HG03159 (cell line): ENCODE measurements at regions not wholly inside any gene's neighbourhood (a gene's known extent, or its start where the extent isn't known, plus 50 kb on each side); places are given as distances from the start of the nearest gene placed in this dataset.
"Not testable (repeated sequence)": the region's sequence is repeated elsewhere in the genome, so short reads cannot be mapped to it uniquely, and the experiment has no call there.

ENCODE experiments used
- ATAC-seq: cut with Tn5 transposase; IDR thresholded peaks from one replicate; pipeline ENCODE4 v1.9.1; 2021; ENCODE audit warnings: mild to moderate bottlenecking, moderate library complexity; ENCODE audit not compliant: unreplicated experiment

DNA sequence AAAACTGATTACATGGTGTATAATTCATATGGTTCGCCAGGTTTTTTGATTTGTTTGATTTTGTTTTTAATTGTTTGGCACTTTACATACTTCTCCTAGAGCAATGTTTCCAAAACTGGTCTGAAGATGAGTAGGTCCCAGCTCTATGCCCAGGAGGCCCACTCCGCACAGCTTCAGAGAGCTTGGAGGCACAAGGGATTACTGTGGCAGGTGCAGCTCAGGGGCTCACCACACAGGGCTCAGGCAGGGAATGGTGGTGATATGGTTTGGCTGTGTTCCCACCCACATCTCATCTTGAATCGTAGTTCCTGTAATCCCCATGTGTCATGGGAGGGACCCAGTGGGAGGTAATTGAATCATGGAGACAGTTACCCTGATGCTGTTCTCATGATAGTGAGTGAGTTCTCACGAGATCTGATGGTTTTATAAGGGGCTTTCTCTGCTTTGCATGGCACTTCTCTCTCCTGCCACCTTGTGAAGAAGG, 296.6 kb downstream of the MED10 start:
- ATAC-seq, result no peak

DNA sequence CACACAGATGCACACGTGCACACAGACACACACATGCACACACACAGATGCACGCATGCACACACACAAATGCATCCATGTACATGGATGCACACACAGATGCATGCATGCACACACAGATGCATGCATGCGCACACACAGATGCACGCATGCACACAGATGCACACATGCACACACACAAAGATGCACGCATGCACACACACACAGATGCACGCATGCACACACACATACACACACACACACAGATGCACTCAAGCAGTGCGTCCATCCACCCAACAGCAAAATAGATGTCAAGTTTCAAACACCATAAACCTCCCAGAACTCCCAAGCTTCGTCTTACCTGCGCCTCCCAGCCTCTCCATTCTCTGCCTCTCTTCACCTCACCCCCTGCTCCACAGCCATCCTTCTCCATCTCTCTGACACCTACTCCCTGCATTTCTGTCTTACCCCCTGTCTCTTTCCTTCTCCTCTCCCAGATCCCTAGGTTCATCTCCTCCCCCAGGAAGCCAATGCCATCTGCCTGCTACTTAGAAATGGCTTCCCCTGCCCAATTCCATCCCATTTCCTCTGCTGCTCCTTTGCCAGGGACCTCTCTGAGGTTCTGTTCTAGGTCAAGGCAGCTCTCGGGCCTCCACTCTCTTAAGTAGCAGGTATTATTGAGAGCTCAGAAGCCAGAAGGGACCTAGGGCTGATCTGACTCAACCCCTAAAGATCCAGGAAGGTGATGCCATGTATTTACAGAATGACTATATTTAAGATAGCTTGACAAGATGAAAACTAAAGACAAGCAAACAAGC, 297.2 kb downstream of the MED10 start:
- ATAC-seq, result no peak

DNA sequence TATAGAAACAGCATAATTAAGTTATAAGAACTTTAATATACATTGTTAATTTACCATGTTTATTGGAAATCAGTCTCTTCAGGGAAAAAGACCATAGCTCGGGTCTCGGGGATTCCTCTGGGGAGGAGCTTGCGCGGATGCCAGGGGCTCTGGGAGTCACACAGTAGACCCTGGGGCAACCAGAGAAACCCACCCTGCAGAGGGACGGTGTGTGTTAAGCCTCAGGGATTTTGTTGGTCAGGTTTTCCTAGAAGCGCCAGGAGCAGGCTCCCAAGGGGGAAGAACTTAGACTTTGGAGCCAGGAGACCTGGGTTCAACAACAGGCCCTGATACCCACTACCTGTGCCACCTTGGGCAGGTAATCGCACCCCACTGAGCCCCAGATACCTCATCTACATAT, 297.9 kb downstream of the MED10 start:
- ATAC-seq, result no peak

DNA sequence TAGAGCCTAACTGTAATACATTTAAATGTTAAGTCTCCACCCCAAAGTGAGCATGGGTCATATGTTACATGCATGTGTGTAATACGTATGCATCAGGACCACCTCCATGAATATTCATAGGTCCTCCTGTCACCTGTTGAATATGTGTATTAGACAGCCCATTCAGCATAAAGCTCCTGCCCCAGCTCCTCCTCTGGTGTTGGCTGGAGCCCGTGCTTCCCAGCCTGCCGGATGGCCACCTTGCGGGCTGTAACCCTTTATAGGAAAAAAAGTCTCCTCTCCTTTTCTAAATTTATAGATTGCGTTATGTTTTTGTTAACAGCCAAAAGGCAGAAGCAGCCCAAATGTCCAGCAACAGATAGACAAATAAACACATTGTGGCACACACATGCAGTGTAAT, 299.5 kb downstream of the MED10 start:
- no peak for ATAC-seq

DNA sequence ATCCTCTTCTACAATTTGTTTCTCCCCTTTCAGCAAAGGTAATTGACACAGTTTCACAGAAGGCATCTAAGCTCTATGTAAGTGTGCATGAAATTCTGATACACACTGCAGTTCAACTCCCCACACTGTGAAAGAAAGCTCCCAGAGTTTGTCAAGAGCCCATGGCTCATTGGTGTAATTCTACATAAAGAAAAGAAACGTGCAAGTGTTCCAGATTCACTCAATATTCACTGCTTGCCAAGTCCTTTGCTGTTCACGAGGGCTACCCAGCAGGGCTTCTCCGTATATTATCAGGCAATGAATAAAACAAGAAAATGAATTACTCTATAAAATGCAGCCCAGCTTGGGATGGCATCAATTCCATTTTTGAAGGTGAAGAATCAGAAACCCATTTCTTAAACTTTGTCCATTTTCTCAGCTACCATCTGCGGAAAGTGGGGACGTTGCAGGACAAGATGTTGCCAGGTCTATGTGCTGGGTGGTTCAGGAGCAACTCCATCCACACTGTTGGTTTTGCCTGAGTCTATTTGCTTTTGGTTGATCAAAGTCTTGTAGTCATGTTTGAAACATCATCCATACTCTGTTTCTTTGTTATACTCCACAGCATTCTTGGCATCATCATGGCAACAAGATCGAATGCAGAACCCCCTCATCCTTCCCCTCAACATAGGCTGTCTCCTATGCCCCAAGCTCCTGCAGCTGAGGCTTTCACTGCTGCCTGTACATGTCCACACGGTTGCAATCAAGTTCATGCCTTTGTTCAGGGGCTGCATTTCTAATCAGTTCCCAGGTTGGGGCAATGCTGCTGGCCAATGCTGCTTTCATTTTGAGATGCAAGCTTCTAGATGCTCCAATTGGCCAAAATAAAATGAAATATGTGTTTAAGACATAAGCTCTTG, 301.8 kb downstream of the MED10 start:
- ATAC-seq, result no peak

DNA sequence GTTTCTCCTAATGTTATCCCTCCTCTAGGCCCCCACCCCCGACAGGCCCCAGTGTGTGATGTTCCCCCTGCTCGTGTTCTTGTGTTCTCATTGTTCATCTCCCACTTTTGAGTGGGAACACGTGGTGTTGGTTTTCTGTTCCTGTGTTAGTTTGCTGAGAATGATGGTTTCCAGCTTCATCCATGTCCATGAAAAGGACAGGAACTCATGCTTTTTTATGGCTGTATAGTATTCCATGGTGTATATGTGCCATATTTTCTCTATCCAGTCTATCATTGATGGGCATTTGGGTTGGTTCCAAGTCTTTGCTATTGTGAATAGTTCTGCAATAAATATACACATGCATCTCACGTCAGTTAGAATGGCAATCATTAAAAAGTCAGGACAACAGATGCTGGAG, 305.9 kb downstream of the MED10 start:
- not testable (repeated sequence) for ATAC-seq

DNA sequence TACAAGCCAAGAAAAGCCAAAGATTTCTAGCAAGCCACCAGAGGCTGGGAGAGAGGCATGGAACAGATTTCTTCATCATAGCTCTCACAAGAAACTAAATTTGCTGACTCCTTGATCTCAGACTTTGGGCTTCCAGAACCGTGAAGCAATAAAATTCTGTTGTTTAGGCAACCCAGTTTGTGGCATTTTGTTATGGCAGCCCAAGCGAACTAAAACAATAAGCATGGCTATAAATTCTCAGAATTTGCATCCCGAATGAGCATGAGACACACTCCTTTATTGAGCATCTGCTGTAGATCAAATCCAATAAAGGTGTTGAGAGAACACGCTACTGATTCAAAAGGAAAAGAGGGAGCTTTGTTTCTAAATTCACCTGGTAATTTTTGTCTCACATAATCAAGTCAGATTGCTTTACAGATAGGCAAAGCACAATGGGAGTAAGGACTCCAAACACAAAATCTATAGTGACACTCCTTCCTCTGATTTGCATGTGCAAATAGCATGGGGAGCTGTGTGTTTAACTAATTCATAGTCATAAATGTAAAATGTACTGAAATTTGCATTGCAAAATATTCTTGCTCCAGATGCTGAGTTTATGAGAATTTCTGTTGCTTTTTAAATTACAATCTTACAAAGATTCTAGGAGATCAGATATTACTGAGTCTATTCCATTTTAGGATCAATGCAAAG, 308.7 kb downstream of the MED10 start:
- ATAC-seq, result no peak

DNA sequence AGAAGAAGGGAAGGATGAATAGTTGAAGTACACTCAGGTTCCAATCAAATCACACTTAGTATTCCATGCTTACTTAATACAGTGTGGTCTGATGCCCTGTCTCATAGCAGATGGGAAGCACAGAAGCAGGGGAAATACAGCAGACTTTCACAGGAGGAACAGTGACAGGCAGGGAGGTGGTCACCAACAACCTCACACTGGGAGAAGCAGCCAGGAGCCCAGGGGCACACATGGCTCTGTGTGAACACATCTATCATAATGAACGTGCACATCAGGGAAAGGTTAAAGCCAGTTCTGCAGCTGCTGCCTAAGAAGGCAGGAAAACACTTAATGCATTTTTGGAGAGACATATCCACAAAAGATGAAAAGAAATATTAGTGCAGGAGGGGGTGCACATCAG, 312.3 kb downstream of the MED10 start:
- no peak for ATAC-seq

DNA sequence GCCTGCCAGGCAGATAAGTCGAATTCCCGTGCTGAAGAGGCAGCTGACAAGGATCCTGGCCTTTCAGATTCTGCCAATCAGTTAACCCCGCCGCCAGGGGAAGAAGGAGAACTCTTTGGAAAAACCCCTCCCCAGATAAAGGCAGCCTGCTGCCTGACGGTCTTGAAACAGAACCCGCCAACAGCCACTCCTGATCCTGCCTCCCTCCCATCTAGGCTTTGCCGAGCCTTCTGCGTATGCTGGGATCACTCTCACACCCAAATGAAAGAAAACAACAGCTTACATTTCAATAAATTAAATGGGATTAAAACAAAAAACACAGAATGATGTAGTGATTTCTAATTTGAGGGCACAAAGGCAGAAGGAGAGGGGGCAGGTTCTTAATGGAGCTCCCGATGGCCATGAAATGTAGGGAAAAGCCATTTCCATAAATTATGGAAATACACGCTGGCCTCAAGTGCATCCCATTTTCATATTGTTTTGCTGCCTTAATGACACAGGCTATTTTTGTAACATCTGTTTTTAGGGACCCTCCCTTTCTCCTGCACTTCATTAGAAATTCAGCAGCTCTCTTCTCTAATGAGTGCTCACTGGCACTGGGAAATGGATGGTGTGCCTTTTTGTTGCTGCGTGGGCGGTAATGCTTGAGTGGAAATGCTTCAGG, 319.1 kb downstream of the MED10 start:
- ATAC-seq, result no peak

DNA sequence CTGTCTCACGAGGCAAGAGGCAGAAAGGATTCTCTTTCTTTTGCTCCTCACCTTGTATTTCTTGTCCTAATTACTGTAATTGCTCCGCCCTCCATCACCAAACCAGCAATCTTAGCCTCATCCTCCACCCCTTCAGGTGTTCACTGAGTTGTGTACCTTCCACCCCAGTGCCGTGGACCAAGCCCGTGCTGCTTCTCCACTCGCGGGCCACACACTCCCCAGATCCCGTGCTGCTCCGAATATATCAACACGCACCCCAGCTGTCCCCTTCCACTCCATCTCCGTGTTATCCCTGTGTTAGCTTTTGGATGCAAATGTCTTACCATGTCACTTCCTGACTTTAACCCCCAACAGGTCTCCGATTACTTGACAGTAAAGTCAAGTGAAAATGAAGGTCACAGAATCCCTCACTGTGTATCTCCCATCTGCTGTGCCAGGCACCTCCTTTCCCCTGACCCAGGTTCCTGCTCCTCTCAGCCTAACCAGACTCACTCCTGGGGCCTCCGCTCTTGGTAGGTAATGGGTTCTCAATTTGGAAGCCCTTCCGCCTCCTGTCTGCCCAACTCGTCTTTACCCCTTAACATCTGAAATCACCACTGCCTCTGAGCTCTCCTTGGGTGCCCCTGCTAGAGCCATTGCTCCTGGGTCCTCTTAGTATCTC, 320.2 kb downstream of the MED10 start:
- no peak for ATAC-seq

DNA sequence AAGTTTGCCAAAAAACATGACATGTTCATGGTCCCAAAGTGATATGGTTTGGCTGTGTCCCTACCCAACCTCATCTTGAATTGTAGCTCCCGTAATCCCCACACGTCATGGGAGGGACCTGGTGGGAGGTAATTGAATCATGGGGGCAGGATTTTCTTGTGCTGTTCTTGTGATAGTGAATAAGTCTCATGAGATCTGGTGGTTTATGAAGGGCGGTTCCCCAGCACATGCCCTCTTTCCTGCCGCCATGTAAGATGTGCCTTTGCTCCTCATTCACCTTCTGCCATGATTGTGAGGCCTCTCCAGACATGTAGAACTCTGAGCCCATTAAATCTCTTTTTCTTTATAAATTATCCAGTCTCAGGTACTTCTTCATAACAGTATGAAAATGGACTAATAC, 322.1 kb downstream of the MED10 start:
- no peak for ATAC-seq

DNA sequence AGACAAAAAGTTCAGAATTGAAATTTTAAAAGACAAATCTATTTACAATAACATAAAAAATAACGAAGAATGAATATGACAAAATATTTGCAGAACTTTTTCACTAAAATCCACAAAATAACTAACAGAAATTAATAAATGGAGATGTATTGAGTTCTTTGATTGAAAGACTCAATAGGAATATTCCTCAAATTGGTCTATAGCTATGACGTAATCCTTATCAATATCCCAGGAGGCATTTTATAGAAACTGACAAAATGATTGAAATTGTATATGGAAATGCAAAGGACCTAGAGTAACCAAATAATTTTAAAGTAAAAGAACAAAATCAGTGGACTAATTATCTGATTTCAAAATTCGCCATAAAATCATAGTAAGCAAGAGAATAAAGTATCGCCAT, 328.7 kb downstream of the MED10 start:
- no peak for ATAC-seq

DNA sequence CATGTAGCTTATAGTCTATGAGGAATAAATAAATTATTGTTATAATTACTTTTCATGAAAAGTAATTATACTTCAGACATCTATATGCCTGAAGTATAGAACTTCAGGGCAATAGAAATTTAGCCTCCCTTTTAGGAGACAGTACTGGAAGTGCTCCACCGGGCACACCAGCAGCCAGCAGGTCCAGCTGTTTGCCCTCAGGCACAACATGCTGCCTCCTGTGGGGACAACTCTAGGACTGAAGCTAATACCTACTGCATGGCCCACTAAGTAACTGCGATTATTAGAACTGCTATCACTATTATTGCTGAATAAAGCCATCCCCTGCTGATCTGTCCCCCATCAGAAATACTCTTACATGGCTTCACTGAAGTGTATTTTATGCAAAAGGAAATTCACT, 329.6 kb downstream of the MED10 start:
- no peak for ATAC-seq

DNA sequence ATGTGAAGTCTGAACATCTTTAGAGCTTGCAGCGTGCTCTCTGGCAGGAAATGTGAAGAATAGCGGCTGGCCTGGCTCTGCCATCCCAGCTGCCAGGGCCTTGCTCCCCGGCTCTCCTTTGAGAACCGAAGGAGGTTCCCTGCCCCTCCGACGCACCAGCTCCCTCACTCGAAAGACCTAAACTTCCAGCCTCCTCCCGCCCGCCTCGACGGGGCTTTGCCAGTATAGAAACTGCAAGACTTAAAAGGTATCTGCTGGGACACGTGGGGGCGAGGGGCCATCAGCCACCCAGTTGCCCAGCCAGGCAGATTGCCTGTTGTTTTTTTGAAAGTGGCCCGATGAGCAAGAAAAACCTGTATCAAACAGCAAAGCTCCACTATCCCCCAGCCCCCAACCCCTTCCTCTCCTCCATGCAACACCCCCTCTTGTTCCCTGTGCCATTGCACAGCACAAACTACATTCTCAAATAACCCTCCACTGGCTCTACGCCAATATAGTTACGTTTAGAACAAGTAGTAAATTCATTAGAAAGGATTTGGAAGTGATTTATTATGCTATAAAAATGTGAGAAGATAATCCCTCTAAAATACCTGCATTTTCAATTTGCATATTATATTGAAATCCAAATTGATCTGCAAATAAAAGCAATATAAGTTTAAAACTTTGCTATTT, 331.9 kb downstream of the MED10 start:
- no peak for ATAC-seq

DNA sequence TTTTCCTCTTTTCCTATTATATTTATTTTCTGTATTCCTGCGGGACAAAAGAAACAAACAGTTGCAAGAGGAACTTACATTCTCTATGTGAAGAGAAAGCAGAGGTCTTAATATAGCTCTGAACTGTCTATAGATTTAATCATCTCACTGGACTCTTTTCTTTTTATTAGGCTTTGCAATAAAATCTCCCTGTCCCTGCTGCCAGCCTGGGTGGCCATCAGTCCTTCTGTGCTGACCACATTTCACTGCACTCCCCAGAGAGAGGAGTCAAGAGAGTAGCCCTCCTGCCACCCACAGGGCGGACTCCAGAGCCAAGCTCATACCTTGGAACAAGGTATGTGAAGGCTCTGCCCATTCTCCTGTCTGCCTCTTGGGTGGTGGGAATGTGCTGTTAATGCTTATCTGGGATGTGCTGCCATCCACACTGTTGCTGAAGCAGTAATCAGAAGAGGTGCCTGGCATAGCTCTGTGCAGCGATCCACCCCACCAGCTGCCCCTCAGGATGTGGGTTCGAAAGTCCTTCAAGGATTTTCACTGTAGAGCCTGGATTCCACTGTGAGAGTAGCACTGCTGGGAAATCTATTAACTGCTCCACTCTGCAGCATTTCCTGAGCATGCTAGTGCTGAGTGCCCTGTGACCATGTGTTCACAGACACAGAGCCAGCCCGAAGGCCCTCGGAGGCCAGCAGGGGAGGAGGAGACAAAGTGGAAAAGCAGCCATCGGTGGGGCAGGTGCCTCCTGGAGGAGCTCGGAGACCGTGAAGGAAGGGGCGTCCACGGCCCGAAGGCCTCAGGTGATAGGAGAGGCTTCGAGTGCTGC, 334.6 kb downstream of the MED10 start:
- no peak for ATAC-seq

DNA sequence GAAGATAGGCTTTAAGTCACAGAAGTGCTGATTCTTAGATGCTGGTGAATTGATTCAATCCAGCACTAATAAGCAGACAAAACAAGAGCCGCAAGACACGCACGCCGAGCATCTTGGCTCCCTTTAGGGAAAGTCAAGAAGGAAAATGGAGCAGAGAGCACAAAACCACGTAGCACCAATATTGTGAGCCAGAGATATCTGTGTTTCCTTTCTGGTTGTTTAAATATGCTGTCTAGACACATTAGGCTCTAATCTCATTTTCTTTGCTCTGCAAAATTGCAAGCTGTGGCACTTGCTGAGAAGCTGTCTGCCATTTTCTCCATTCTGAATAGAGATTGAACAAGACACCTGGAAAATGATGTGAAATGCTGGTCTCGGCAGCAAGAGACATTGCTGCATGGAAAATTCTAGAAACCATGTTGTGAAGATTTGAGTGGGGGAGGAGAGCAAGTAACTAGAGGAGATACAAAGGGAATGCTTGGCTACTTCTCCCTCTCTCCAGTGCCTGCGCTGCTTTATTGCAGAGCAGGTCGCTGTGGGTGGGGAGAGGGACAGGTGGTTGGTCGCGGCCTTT, 336.3 kb downstream of the MED10 start:
- no peak for ATAC-seq

DNA sequence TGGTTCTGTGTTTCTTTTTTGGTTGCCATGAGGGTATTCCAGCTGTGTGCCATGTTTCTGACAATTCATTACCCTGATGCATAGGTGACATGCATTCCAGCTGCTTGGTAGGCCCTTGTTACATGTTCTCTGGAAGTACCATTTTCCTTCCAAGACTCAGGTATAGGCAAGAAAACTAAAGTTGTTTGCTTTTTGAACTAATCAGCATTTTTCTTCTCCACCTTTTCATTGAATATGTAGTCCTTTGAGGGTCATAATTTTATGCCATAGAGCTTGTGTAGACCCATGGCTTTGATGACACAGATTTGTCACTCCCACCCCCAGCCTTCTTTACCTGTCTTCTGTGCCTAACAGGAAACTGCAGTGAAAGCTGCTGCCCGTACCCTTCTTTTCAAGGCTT, 339.2 kb downstream of the MED10 start:
- no peak for ATAC-seq

DNA sequence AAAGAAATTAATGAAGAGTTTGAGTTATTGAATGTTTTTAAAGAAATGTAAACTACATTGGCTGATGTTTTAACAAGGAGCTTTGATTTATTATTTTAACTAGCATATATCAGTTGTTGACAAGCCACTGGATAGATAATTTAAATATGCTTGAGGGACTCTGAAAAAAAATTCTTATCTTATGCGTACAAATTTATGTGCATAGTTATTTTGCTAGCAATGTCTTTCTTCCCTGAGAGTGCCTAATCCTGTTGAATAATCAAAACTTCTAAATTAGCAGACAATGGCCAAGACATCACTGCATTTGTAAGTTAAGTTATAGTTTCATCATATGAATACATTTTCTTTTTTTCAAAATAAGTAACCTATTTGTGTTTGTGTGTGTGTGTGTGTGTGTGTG, 342.3 kb downstream of the MED10 start:
- ATAC-seq, result no peak

DNA sequence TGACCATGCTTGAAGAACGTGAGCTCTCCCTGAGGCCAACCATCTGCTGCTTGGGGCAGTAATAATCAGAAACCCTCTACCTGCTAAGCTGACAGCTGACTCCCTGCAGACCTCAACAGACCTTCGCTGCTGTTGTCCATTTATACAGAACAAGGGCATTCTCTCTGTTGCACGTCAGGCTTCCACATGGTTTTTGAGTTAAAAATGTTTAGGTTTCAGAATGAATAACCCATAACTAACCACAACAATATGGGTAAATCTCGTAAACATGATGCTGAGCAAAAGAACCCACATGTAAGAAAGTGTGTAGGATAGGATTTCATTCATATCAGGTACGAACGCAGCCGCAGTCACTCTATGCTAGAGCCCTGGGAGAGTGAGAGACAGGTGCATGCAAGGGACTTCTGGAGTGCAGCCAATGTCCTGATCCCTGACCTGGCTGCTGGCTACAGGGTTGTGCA, 348.5 kb downstream of the MED10 start:
- no peak for ATAC-seq
